ENCODE measurements at regions not wholly inside any gene's neighbourhood (a gene's known extent, or its start where the extent isn't known, plus 50 kb on each side); places are given as distances from the start of the nearest gene placed in this dataset.

GRCh38 chr13:63085851-63086250, 1670.2 kb upstream of the PCDH20 start:
- TF ChIP-seq GATA2 (IDR thresholded peaks at IDR 0.05; ENCODE audit: low read depth, low read length) = no peak
- TF ChIP-seq GATA3 (IDR thresholded peaks at IDR 0.05; ENCODE audit: low read depth, low read length) = no peak
